ENCODE measurements at regions not wholly inside any gene's neighbourhood (a gene's known extent, or its start where the extent isn't known, plus 50 kb on each side); places are given as distances from the start of the nearest gene placed in this dataset.

- DNase-seq (no peak), ATAC-seq (ENCODE audit: low read depth) (no peak)
- POLR2A ChIA-PET = no interaction called here
- H3K4me3 Mint-ChIP-seq = no peak overlapping the region
- H3K4me1 Mint-ChIP-seq = no peaks in the 10 kb centered on the region
- H3K36me3 Mint-ChIP-seq = no peaks in the 10 kb centered on the region
- H3K9me3 Mint-ChIP-seq = peaks cover 2% of the 10 kb centered on the region
- no peak overlapping the region for H3K27ac Mint-ChIP-seq
- H3K27me3 Mint-ChIP-seq = no peaks in the 10 kb centered on the region
Observed at GRCh38 chr21:16596369-16596768, 866.6 kb downstream of the USP25 start.

DNA sequence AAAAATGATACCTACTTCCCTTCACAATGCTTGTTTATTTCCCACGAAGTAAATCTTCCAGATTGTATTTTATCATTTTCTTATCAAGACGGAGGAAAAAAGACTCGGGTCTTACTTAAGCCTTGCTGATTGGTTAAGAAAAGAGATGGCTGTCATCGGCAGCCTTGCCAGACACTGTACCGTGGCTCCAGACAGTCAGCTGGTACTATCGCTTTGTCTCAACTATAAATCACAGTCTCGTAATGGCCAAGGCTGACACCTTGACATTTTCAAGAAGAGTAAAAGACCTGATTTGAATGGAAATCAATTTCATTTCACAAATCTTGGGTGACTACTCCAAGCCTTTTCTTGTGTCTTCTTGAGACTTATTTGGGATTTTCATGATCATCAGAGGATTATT, 868.0 kb downstream of the USP25 start:
- POLR2A ChIA-PET = no interaction called here
- Mint-ChIP-seq H3K36me3 (no peaks in the 10 kb centered on the region), H3K4me1 (no peaks in the 10 kb centered on the region)

DNA sequence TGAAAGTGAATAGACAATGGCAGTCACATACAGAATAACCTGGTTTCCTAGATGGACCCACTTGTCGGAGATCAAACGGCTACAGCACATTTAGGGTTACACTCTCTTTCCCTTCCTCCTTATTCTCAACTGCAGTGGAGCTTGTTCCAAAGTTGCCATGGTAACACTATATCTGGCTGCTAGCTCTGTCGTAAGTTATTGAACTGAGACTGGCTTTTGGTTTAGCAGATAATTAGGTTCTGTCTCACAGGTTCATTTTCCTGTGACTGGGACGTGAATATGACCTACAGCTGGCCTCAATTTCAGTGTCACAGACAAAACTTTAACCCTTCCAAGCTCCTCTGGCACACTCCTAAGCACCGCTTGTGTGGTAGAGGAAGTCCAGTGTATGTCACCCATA, 875.8 kb downstream of the USP25 start:
- no peak overlapping the region for H3K27ac Mint-ChIP-seq
- no peak for DNase-seq
- H3K4me1 Mint-ChIP-seq = no peaks in the 10 kb centered on the region
- no peak for ATAC-seq (ENCODE audit: low read depth)
- H3K9me3 Mint-ChIP-seq = no peaks in the 10 kb centered on the region
- POLR2A ChIA-PET = no interaction called here
- no peak overlapping the region for H3K4me3 Mint-ChIP-seq
- no peaks in the 10 kb centered on the region for H3K36me3 Mint-ChIP-seq
- H3K27me3 Mint-ChIP-seq = no peaks in the 10 kb centered on the region

More for the DNA sequence above, 868.0 kb downstream of the USP25 start:
- Mint-ChIP-seq H3K4me3 (no peak overlapping the region), H3K27me3 (no peaks in the 10 kb centered on the region), H3K27ac (no peak overlapping the region), H3K9me3 (peaks cover 2% of the 10 kb centered on the region)
- DNase-seq = no peak
- no peak for ATAC-seq (ENCODE audit: low read depth)

GRCh38 chr21:16606271-16606670, 876.5 kb downstream of the USP25 start:
- H3K27me3 Mint-ChIP-seq = no peaks in the 10 kb centered on the region
- DNase-seq (no peak), ATAC-seq (ENCODE audit: low read depth) (no peak)
- POLR2A ChIA-PET = no interaction called here
- H3K9me3 Mint-ChIP-seq = no peaks in the 10 kb centered on the region
- H3K4me3 Mint-ChIP-seq = no peak overlapping the region
- H3K4me1 Mint-ChIP-seq = no peaks in the 10 kb centered on the region
- no peak overlapping the region for H3K27ac Mint-ChIP-seq
- no peaks in the 10 kb centered on the region for H3K36me3 Mint-ChIP-seq

GRCh38 chr21:16608209-16608830, 878.5 kb downstream of the USP25 start:
- H3K4me1 Mint-ChIP-seq = no peaks in the 10 kb centered on the region
- no peak for DNase-seq
- no peak overlapping the region for H3K27ac Mint-ChIP-seq
- no peaks in the 10 kb centered on the region for H3K9me3 Mint-ChIP-seq
- H3K36me3 Mint-ChIP-seq = no peaks in the 10 kb centered on the region
- POLR2A ChIA-PET = no interaction called here
- no peak overlapping the region for H3K4me3 Mint-ChIP-seq
- no peak for ATAC-seq (ENCODE audit: low read depth)
- no peaks in the 10 kb centered on the region for H3K27me3 Mint-ChIP-seq

DNA sequence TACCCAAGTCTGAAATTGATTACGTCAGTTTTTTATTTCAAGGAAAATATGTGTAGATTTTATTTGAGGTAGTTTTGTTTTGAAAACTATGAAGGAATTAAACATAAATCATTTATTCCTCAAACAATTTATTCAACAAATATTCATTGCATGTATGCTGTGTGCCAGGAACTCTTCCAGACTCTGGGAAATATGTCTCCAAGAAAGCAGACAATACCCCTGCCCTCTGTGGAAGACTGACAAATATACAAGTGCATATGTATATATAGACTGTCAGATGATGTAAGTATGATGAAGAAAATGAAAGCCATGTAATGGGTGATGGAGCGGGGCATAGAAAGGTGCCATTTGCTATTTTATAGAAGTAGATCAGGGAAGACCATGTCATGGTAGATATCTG, 889.5 kb downstream of the USP25 start:
- POLR2A ChIA-PET = no interaction called here
- Mint-ChIP-seq H3K27me3 (no peaks in the 10 kb centered on the region), H3K4me1 (no peaks in the 10 kb centered on the region), H3K27ac (no peak overlapping the region), H3K4me3 (no peak overlapping the region), H3K9me3 (peaks cover 6% of the 10 kb centered on the region), H3K36me3 (no peaks in the 10 kb centered on the region)
- DNase-seq (no peak), ATAC-seq (ENCODE audit: low read depth) (no peak)

- Mint-ChIP-seq H3K4me3 (no peak overlapping the region), H3K27ac (no peak overlapping the region), H3K36me3 (no peaks in the 10 kb centered on the region), H3K27me3 (no peaks in the 10 kb centered on the region), H3K9me3 (peaks cover 6% of the 10 kb centered on the region), H3K4me1 (no peaks in the 10 kb centered on the region)
- POLR2A ChIA-PET = no interaction called here
- no peak for ATAC-seq (ENCODE audit: low read depth)
- DNase-seq = no peak
Observed at GRCh38 chr21:16620786-16621320, 891.1 kb downstream of the USP25 start.

GRCh38 chr21:16624479-16625118, 888.2 kb upstream of the CXADR start:
- DNase-seq (no peak), ATAC-seq (ENCODE audit: low read depth) (no peak)
- no peak overlapping the region for H3K27ac Mint-ChIP-seq
- POLR2A ChIA-PET = no interaction called here
- no peaks in the 10 kb centered on the region for H3K36me3 Mint-ChIP-seq
- no peaks in the 10 kb centered on the region for H3K4me1 Mint-ChIP-seq
- H3K9me3 Mint-ChIP-seq = peaks cover under 1% of the 10 kb centered on the region
- no peak overlapping the region for H3K4me3 Mint-ChIP-seq
- no peaks in the 10 kb centered on the region for H3K27me3 Mint-ChIP-seq

GRCh38 chr21:16625491-16625890, 887.4 kb upstream of the CXADR start:
- no peaks in the 10 kb centered on the region for H3K4me1 Mint-ChIP-seq
- H3K27me3 Mint-ChIP-seq = no peaks in the 10 kb centered on the region
- H3K9me3 Mint-ChIP-seq = no peaks in the 10 kb centered on the region
- ATAC-seq (ENCODE audit: low read depth) = no peak
- H3K4me3 Mint-ChIP-seq = no peak overlapping the region
- POLR2A ChIA-PET = no interaction called here
- H3K36me3 Mint-ChIP-seq = no peaks in the 10 kb centered on the region
- no peak for DNase-seq
- no peak overlapping the region for H3K27ac Mint-ChIP-seq

- DNase-seq (no peak), ATAC-seq (ENCODE audit: low read depth) (no peak)
- Mint-ChIP-seq H3K27me3 (no peaks in the 10 kb centered on the region), H3K36me3 (no peaks in the 10 kb centered on the region), H3K27ac (no peak overlapping the region), H3K4me3 (no peak overlapping the region), H3K9me3 (no peaks in the 10 kb centered on the region), H3K4me1 (no peaks in the 10 kb centered on the region)
- POLR2A ChIA-PET = no interaction called here
Observed at GRCh38 chr21:16633831-16634459, 878.9 kb upstream of the CXADR start.

DNA sequence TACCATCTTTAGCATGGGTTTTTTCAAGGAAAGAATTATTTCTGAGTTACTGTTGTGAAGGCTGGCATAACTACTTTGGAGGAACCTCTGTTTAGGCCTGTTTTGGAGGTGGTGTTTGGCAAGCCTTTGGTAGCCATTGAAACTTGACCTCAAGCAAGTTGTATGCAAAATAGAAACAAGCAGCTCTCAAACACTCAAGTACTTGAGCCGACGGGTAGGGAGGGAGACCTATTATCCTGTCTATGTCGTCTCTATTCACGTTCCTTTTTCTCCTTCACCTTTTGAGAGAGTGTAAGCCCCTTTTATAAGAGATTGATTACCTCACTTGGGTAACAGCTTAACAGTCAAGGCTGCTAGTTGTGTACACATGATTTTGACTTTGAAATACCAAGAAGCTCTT, 878.3 kb upstream of the CXADR start:
- Mint-ChIP-seq H3K36me3 (no peaks in the 10 kb centered on the region), H3K4me1 (no peaks in the 10 kb centered on the region), H3K27me3 (no peaks in the 10 kb centered on the region), H3K27ac (no peak overlapping the region), H3K4me3 (no peak overlapping the region), H3K9me3 (no peaks in the 10 kb centered on the region)
- ATAC-seq (ENCODE audit: low read depth) (no peak), DNase-seq (no peak)
- POLR2A ChIA-PET = no interaction called here

GRCh38 chr21:16640297-16641027, 872.4 kb upstream of the CXADR start:
- POLR2A ChIA-PET = no interaction called here
- H3K36me3 Mint-ChIP-seq = no peaks in the 10 kb centered on the region

GRCh38 chr21:16642353-16642752, 870.5 kb upstream of the CXADR start:
- POLR2A ChIA-PET = no interaction called here
- Mint-ChIP-seq H3K36me3 (no peaks in the 10 kb centered on the region), H3K27ac (no peak overlapping the region), H3K4me1 (no peaks in the 10 kb centered on the region), H3K4me3 (no peak overlapping the region), H3K9me3 (peaks cover 3% of the 10 kb centered on the region), H3K27me3 (no peaks in the 10 kb centered on the region)
- ATAC-seq (ENCODE audit: low read depth) (no peak), DNase-seq (no peak)

More at GRCh38 chr21:16640297-16641027, 872.4 kb upstream of the CXADR start:
- no peaks in the 10 kb centered on the region for H3K27me3 Mint-ChIP-seq
- peaks cover 3% of the 10 kb centered on the region for H3K9me3 Mint-ChIP-seq
- ATAC-seq (ENCODE audit: low read depth) = no peak
- DNase-seq = no peak
- no peaks in the 10 kb centered on the region for H3K4me1 Mint-ChIP-seq
- no peak overlapping the region for H3K27ac Mint-ChIP-seq
- no peak overlapping the region for H3K4me3 Mint-ChIP-seq

DNA sequence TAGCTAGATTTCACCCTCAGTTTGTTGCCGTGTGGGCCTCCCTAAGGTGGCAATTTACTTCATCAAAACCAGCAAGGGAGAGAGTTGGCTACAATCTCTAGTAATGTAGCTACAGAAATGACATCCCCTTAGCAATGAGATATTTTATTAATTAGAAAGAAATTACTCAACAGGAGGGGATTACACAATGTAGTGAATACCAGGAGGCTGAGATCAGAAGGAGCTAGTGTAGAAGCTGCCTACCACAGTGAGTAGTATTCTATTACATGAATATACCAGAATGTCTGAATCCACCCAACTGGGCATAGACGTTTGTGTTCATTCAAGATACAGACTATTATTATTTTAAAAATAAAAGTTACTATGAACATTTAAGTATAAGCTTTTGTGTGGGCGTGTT, 868.2 kb upstream of the CXADR start:
- no peak for ATAC-seq (ENCODE audit: low read depth)
- Mint-ChIP-seq H3K36me3 (no peaks in the 10 kb centered on the region), H3K9me3 (peaks cover 5% of the 10 kb centered on the region), H3K27me3 (no peaks in the 10 kb centered on the region), H3K27ac (no peak overlapping the region), H3K4me3 (no peak overlapping the region), H3K4me1 (no peaks in the 10 kb centered on the region)
- POLR2A ChIA-PET = no interaction called here
- DNase-seq = no peak
